ENCODE measurements at regions not wholly inside any gene's neighbourhood (a gene's known extent, or its start where the extent isn't known, plus 50 kb on each side); places are given as distances from the start of the nearest gene placed in this dataset.
A peak's percentile ranks its signal among the peaks of the same experiment; 100 is the strongest.

- TF ChIP-seq CTCF (IDR thresholded peaks at IDR 0.05) = no peak
- Histone ChIP-seq H3K27ac (no peak overlapping the region), H3K4me3 (no peak overlapping the region), H3K36me3 (no peaks in the 10 kb centered on the region), H3K27me3 (peaks cover 0 to 6% of the 10 kb centered on the region in 2 donors), H3K9me3 (peaks cover 0 to 3% of the 10 kb centered on the region in 2 donors), H3K4me1 (no peaks in the 10 kb centered on the region)
- no peak for ATAC-seq
- no peak for DNase-seq
- intact Hi-C loops (cut with DNase I) = no loop called here
Measured at GRCh38 chr1:14034506-14034905, 334.5 kb downstream of the PRDM2 start.

DNA sequence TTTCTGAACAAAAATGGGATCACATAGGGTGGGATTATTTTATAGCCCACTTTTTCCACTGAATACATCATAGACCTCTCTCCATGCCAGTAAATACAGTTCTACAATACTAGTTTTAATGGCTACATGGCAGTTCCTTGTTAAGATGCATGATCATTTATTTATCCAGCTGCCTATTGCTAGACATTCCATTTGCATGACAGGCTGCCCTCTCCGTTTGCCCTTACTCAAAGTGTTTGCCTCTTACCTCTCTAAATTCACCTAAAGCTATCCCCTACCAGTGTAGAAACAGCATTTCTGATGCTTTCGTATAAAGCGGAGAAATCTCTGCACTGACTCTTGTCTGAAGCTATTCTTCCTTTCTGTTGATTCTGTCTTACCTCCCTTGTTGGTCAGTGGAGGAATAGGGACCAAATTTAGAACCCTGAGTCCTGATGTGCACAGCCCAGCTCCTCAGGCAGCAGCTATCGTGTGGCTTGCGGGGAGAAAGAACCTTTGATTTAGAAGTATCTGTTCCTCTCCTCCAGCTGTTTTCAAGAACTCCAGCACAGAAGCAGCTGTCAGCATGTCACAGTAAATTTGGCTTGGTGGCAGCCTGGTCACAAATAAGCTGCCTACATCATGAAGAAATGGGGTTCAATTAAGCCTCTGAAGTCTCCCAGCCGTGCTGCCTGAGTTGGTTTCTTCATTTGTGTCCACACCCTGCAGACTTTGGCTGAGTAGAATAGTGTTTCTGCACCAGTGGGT, 337.3 kb downstream of the PRDM2 start:
- no peak for TF ChIP-seq CTCF (IDR thresholded peaks at IDR 0.05)
- no peaks in the 10 kb centered on the region for H3K4me1 ChIP-seq
- intact Hi-C loops (cut with DNase I) = no loop called here

GRCh38 chr1:14039582-14040430, 339.8 kb downstream of the PRDM2 start:
- ATAC-seq (peak; percentile 14), DNase-seq (no peak)
- TF ChIP-seq CTCF (IDR thresholded peaks at IDR 0.05) = no peak
- Histone ChIP-seq H3K9me3 (peaks cover 0 to 16% of the 10 kb centered on the region in 2 donors), H3K27me3 (peaks cover 0 to under 1% of the 10 kb centered on the region in 2 donors), H3K36me3 (no peaks in the 10 kb centered on the region), H3K4me1 (no peaks in the 10 kb centered on the region), H3K4me3 (no peak overlapping the region), H3K27ac (no peak overlapping the region)
- intact Hi-C loops (cut with DNase I) = no loop called here

More for the DNA sequence above, 337.3 kb downstream of the PRDM2 start:
- no peak overlapping the region for H3K4me3 ChIP-seq
- H3K9me3 ChIP-seq = peaks cover 0 to 16% of the 10 kb centered on the region in 2 donors
- ATAC-seq = peak; percentile 86
- H3K36me3 ChIP-seq = no peaks in the 10 kb centered on the region
- H3K27ac ChIP-seq = no peak overlapping the region
- DNase-seq = no peak
- peaks cover 0 to 6% of the 10 kb centered on the region in 2 donors for H3K27me3 ChIP-seq

GRCh38 chr1:14049965-14050364, 350.0 kb downstream of the PRDM2 start:
- intact Hi-C loops (cut with DNase I) = no loop called here
- H3K27me3 ChIP-seq = no peaks in the 10 kb centered on the region
- TF ChIP-seq CTCF (IDR thresholded peaks at IDR 0.05) = no peak
- H3K27ac ChIP-seq = no peak overlapping the region
- H3K36me3 ChIP-seq = no peaks in the 10 kb centered on the region
- H3K9me3 ChIP-seq = peaks cover 0 to 3% of the 10 kb centered on the region in 2 donors
- DNase-seq (no peak), ATAC-seq (no peak)
- H3K4me3 ChIP-seq = no peak overlapping the region
- H3K4me1 ChIP-seq = no peaks in the 10 kb centered on the region
